GM06990 (cell line): ENCODE measurements at regions not wholly inside any gene's neighbourhood (a gene's known extent, or its start where the extent isn't known, plus 50 kb on each side); places are given as distances from the start of the nearest gene placed in this dataset.

ENCODE experiments used
- DNase-seq: peaks from one replicate; pipeline ENCODE4 v3.0.0-alpha.2; 2011; ENCODE audit not compliant: insufficient read length; ENCODE audit errors: extremely low read depth
- H3K27me3 ChIP-seq: replicated peaks from 2 replicates; pipeline ENCODE4 v1.6.0; 2011; ENCODE audit warnings: low read length; ENCODE audit not compliant: control insufficient read depth, insufficient read depth
- H3K36me3 ChIP-seq: 2 replicates; pipeline ENCODE4 v1.5.1; 2011; ENCODE audit warnings: low read length; ENCODE audit not compliant: control insufficient read depth, insufficient read depth
- H3K4me3 ChIP-seq: replicated peaks from 2 replicates; pipeline ENCODE4 v1.5.1; 2011; ENCODE audit warnings: low read depth, mild to moderate bottlenecking, control low read depth, low read length
- TF ChIP-seq, protein P1 (sequence below): IDR thresholded peaks from 2 replicates; pipeline ENCODE4 v1.5.1; 2011; ENCODE audit warnings: low read length, control low read depth, mild to moderate bottlenecking, inconsistent platforms; ENCODE audit not compliant: insufficient read depth, poor library complexity, severe bottlenecking

DNA sequence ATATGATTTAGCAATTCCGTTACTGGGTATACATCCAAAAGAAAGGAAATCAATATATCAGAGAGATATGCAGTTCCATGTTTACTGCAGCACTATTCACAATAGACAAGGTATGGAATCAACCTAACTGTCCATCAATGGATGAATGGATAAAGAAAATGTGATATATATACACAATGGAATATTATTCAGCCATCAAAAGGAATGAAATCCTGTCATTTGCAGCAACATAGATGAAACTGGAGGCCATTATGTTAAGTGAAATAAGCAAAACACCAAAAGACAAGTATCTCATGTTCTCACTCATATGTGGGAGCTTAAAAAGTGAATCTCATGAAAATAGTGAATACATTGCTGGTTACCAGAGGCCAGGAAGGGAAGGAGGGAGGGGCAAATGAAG is 390.8 kb downstream of the ZFHX3 start:
- Histone ChIP-seq H3K4me3 (no peak overlapping the region), H3K27me3 (no peaks in the 10 kb centered on the region), H3K36me3 (no peaks in the 10 kb centered on the region)
- no peak for DNase-seq
- TF ChIP-seq, protein P1, sequence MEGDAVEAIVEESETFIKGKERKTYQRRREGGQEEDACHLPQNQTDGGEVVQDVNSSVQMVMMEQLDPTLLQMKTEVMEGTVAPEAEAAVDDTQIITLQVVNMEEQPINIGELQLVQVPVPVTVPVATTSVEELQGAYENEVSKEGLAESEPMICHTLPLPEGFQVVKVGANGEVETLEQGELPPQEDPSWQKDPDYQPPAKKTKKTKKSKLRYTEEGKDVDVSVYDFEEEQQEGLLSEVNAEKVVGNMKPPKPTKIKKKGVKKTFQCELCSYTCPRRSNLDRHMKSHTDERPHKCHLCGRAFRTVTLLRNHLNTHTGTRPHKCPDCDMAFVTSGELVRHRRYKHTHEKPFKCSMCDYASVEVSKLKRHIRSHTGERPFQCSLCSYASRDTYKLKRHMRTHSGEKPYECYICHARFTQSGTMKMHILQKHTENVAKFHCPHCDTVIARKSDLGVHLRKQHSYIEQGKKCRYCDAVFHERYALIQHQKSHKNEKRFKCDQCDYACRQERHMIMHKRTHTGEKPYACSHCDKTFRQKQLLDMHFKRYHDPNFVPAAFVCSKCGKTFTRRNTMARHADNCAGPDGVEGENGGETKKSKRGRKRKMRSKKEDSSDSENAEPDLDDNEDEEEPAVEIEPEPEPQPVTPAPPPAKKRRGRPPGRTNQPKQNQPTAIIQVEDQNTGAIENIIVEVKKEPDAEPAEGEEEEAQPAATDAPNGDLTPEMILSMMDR: no peak

DNA sequence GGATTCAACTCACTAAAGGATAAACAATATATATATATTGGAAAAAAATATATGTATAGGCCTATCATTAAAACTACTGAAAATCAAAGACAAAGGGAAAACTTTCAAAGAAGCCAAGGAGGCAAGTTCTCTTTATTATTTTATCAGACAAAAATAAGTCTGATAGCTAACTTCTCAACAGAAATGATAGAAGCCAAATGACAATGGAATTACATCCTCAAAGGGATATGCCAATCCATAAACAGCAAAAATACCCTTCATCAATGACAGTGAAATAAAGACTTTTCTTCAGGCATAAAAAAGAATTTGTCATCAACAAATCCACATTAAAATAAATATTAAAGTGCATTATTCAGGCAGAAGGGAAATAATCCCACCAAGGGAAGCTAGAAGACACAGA is 393.4 kb downstream of the ZFHX3 start:
- TF ChIP-seq, protein P1: no peak
- Histone ChIP-seq H3K4me3 (no peak overlapping the region), H3K27me3 (no peaks in the 10 kb centered on the region), H3K36me3 (no peaks in the 10 kb centered on the region)
- DNase-seq: no peak

DNA sequence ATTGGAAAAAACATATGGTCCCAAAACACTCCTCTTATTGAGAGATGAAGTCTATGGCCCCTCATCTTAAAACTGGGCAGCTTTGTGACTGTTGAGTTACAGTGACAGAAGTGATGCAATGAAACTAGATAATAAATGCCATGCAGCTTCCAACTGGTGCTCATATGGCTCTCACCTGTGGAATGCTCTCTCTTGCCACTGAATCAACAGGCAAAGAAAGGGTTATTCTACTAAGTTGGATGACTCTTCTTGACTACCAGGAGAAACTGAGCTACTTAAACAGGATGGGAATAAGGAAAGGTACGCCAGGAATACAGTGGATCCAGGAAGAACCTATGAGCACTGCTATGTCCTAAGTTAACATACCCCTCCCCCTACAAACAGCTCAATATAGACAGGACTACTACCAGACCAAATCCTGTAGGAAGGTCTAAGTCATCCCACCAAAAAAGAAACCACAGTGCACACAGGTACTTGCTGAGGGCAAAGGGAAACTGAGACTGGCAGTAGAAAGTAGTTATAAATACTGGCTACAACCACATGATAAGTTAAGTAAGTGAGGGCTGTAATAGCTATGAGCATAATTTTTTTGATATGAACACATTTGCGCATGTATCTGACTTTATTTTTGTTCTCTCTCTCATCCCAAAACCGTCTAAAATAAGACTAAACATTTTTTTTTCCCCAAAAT is 398.5 kb downstream of the ZFHX3 start:
- TF ChIP-seq, protein P1: no peak
- no peak for DNase-seq
- Histone ChIP-seq H3K4me3 (no peak overlapping the region; the same call in 1 of the 2 replicates), H3K36me3 (no peaks in the 10 kb centered on the region), H3K27me3 (no peaks in the 10 kb centered on the region)

DNA sequence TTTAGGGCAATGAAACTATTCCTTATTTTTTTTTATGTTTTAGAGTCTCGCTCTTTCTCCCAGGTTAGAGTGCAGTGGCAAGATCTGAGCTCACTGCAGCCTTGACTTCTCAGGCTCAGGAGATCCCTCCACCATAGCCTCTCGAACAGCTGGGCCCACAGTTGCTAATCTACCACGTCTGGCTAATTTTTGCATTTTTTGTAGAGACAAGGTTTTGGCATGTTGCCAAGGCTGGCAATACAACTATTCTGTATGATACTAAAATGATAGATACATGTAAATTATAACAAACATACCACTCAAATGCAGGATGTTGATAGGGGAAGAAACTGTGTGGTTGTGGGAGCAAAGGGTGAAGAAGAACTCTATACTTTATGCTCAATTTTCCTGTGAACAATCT is 401.3 kb downstream of the ZFHX3 start:
- Histone ChIP-seq H3K4me3 (no peak overlapping the region), H3K27me3 (no peaks in the 10 kb centered on the region), H3K36me3 (no peaks in the 10 kb centered on the region)
- TF ChIP-seq, protein P1: no peak
- DNase-seq: no peak

DNA sequence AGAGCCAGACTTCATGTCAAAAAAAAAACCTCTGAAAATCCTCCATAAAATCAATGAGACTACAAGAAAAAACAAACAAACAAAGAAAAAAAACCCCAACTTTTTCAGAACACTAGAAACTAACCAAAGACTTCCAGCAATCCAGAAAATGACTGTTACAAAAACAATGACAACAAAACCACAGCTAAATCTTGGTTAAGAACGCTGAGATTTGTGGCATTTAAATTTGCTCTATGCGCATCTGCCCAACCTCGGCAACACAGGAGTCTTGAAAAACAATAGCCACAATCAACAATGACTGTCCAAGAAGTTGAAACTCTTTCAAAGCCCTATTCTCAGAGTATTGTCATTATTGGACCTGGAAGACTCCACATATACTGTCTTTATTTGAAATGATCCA is 402.4 kb downstream of the ZFHX3 start:
- H3K27me3 ChIP-seq: no peaks in the 10 kb centered on the region
- H3K36me3 ChIP-seq: no peaks in the 10 kb centered on the region
- TF ChIP-seq, protein P1: no peak
- no peak overlapping the region for H3K4me3 ChIP-seq
- DNase-seq: no peak

DNA sequence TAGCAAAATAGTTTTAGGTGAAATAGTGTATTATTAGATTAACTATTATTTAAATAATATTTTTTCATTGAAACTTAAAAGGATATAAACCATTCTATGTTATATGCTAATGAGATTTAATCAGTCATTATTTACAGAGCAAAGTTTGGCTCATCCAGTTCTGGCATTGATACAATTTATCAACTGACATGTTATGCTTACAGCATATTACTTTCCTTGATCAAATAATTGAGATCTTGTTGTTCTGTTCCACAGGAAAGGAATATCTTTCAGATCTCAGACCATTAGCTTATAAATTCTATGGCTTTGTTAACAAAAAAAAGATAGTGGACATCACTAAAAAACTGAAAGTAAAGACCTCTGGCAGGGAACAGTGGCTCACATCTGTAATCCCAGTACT is 403.0 kb downstream of the ZFHX3 start:
- no peak overlapping the region for H3K4me3 ChIP-seq
- H3K36me3 ChIP-seq: no peaks in the 10 kb centered on the region
- no peak for DNase-seq
- no peaks in the 10 kb centered on the region for H3K27me3 ChIP-seq
- TF ChIP-seq, protein P1: no peak
